ENCODE measurements at regions not wholly inside any gene's neighbourhood (a gene's known extent, or its start where the extent isn't known, plus 50 kb on each side); places are given as distances from the start of the nearest gene placed in this dataset.

DNA sequence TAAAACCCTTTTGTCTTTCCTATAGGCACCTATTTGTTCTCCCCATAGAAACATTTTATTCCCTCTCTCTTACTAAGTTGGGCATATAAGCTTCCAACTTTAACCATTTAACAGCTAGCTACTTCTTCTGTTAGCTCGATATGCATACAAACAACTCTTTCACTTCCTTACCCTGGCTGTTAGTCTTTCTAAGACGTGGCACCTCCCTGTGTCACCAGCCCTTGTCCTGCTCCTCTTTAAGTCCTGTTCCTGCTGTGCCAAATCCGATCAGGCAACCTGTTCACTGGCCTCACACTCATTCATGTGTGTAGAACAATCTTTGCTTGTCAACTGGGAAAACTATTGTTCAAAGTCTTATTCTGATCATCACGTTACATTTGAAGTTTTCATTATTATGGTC, 1376.1 kb upstream of the TENM4 start:
- no peak overlapping the region for H3K4me3 ChIP-seq (ENCODE audit: extremely low read depth in 1 of 4, insufficient read depth in 2 of 4, low read depth in 3 of 4, low read length in 4 of 4)
- no peak overlapping the region for H2BK12ac ChIP-seq (ENCODE audit: low read depth, low read length)
- no peak overlapping the region for H2BK15ac ChIP-seq (ENCODE audit: low read length)
- no peak overlapping the region for H2BK120ac ChIP-seq (replicated peaks; ENCODE audit: low read depth, low read length)
- POLR2A ChIA-PET (ENCODE audit: partially characterized antibody) = no interaction called here
- no peaks in the 10 kb centered on the region for H3K23me2 ChIP-seq (ENCODE audit: low read depth, low read length)
- no peak for DNase-seq (ENCODE audit: low read depth in 1 of 2, low spot score in 2 of 2)
- H3K18ac ChIP-seq (ENCODE audit: extremely low read depth, low read length) = no peak overlapping the region
- H2BK20ac ChIP-seq (ENCODE audit: low read length) = no peak overlapping the region
- no peak overlapping the region for H3K27ac ChIP-seq (ENCODE audit: low read depth, low read length)
- CTCF ChIA-PET (ENCODE audit: partially characterized antibody) = interaction anchor here (1.2 kb wide), 1 partner anchor 11 kb away, joined by 4 read pairs; no protein-coding TSS in a partner anchor
- H3K9me3 ChIP-seq (ENCODE audit: insufficient read depth in 2 of 2, low read depth in 1 of 2, low read length in 1 of 2) = no peaks in the 10 kb centered on the region
- no peak overlapping the region for H3K14ac ChIP-seq (ENCODE audit: insufficient read length)
- no peaks in the 10 kb centered on the region for H3K79me1 ChIP-seq (ENCODE audit: low read depth, low read length)
- no peak overlapping the region for H3K23ac ChIP-seq (ENCODE audit: insufficient read length)
- no peak overlapping the region for H2AK5ac ChIP-seq (ENCODE audit: low read depth, low read length)
- H4K91ac ChIP-seq (replicated peaks; ENCODE audit: insufficient read length, low read length) = no peak overlapping the region
- no peak overlapping the region for H3K9ac ChIP-seq (replicated peaks in 1 of 4; ENCODE audit: extremely low read depth in 1 of 4, low read depth in 3 of 4, low read length in 3 of 4)
- H3K79me2 ChIP-seq (ENCODE audit: control insufficient read depth in 1 of 2, insufficient read depth in 2 of 2, low read length in 2 of 2) = no peaks in the 10 kb centered on the region
- H4K8ac ChIP-seq (ENCODE audit: extremely low read depth, insufficient read depth, low read length) = no peak overlapping the region
- no peaks in the 10 kb centered on the region for H3K27me3 ChIP-seq (replicated peaks in 1 of 4; ENCODE audit: control insufficient read depth in 3 of 4, extremely low read depth in 1 of 4, insufficient read depth in 3 of 4, low read length in 3 of 4)
- H3K36me3 ChIP-seq (ENCODE audit: control insufficient read depth in 2 of 4, insufficient read depth in 4 of 4, low read length in 3 of 4) = no peaks in the 10 kb centered on the region
- WGBS, 2 experiments (ENCODE audit: extremely low coverage in 1 of 2, insufficient coverage in 1 of 2, insufficient read length in 1 of 2, insufficient replicate concordance in 2 of 2, low coverage in 1 of 2, low lambda C conversion rate in 2 of 2, missing lambda C conversion rate in 1 of 2) = 85% methylated on average over 4 of the region's 4 CpGs; no CpG with 5 or more reads in 1 of the 2 experiments
- peaks cover 0 to 3% (median 0%) of the 10 kb centered on the region in 4 experiments; a peak in 1 of 7 replicates for H3K4me1 ChIP-seq (replicated peaks in 1 of 4; ENCODE audit: control insufficient read depth in 3 of 4, insufficient read depth in 4 of 4, low read length in 3 of 4)
- no peak overlapping the region for H2AFZ ChIP-seq (ENCODE audit: low read length)
- H2BK5ac ChIP-seq (ENCODE audit: low read depth, low read length) = no peak overlapping the region
- H4K5ac ChIP-seq (ENCODE audit: insufficient read length, low read depth, low read length) = no peak overlapping the region
- H3K4ac ChIP-seq (replicated peaks; ENCODE audit: insufficient read length, low read depth, low read length) = no peak overlapping the region
- H3K4me2 ChIP-seq (ENCODE audit: insufficient read depth in 1 of 2, low read depth in 2 of 2, low read length in 2 of 2) = no peak overlapping the region
- no peak overlapping the region for H3K56ac ChIP-seq (replicated peaks; ENCODE audit: insufficient read length, low read depth, low read length)
- no peak for FAIRE-seq
- no peaks in the 10 kb centered on the region for H4K20me1 ChIP-seq (replicated peaks in 1 of 2; ENCODE audit: control insufficient read depth in 1 of 2, insufficient read depth in 2 of 2, low read length in 2 of 2)
- TF ChIP-seq BCL11A (IDR thresholded peaks at IDR 0.05; ENCODE audit: low read depth in 2 of 2, low read length in 2 of 2) (no peak), CBX8 (IDR thresholded peaks at IDR 0.05; ENCODE audit: borderline replicate concordance, low read depth, low read length) (no peak), CTCF (IDR thresholded peaks at IDR 0.05; ENCODE audit: control extremely low read depth in 1 of 3, insufficient read depth in 1 of 3, low read depth in 1 of 3, low read length in 3 of 3) (no peak), PHF8 (conservative IDR thresholded peaks at IDR 0.05; ENCODE audit: low read depth, low read length) (no peak), EGR1 (IDR thresholded peaks at IDR 0.05; ENCODE audit: borderline replicate concordance, low read depth, low read length) (no peak), HDAC6 (IDR thresholded peaks at IDR 0.05; ENCODE audit: low read depth, low read length) (no peak), TAF7 (optimal IDR thresholded peaks at IDR 0.05; ENCODE audit: borderline replicate concordance, low read depth, low read length) (no peak), KDM5A (IDR thresholded peaks at IDR 0.05; ENCODE audit: low read length) (no peak), TAF1 (IDR thresholded peaks at IDR 0.05; ENCODE audit: low read depth, low read length) (no peak), TEAD4 (IDR thresholded peaks at IDR 0.05; ENCODE audit: low read depth, low read length) (no peak), TCF12 (IDR thresholded peaks at IDR 0.05; ENCODE audit: low read depth, low read length) (no peak), RNF2 (IDR thresholded peaks at IDR 0.05; ENCODE audit: borderline replicate concordance, low read depth, low read length, missing control alignments, poor library complexity, severe bottlenecking) (no peak), CEBPB (IDR thresholded peaks at IDR 0.05; ENCODE audit: low read depth, low read length) (no peak)

All from H1 (cell line).